ENCODE measurements at regions not wholly inside any gene's neighbourhood (a gene's known extent, or its start where the extent isn't known, plus 50 kb on each side); places are given as distances from the start of the nearest gene placed in this dataset.

DNA sequence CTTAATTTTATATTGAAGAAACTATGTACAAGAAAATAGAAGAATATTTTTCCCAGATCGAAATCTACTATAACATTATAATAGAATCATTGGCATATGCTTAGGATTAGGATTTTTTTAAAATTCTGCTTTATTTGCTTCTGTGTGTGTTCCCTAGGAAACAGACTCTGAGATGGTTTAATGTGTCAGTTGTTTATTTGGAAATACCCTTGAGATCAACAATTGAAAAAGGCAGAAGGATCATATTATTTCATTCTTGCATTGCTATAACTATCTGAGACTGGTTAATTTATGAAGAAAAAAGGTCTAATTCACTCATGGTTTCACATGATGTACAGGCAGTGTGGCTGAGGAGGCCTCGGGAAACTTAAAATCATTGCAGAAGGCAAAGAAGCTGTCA is 622.6 kb downstream of the PRR16 start:
- TF ChIP-seq, protein P1, sequence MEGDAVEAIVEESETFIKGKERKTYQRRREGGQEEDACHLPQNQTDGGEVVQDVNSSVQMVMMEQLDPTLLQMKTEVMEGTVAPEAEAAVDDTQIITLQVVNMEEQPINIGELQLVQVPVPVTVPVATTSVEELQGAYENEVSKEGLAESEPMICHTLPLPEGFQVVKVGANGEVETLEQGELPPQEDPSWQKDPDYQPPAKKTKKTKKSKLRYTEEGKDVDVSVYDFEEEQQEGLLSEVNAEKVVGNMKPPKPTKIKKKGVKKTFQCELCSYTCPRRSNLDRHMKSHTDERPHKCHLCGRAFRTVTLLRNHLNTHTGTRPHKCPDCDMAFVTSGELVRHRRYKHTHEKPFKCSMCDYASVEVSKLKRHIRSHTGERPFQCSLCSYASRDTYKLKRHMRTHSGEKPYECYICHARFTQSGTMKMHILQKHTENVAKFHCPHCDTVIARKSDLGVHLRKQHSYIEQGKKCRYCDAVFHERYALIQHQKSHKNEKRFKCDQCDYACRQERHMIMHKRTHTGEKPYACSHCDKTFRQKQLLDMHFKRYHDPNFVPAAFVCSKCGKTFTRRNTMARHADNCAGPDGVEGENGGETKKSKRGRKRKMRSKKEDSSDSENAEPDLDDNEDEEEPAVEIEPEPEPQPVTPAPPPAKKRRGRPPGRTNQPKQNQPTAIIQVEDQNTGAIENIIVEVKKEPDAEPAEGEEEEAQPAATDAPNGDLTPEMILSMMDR (IDR thresholded peaks at IDR 0.05), result no peak
- no peak for TF ChIP-seq CHD2 (IDR thresholded peaks at IDR 0.05; ENCODE audit: low read length, partially characterized antibody)
- TF ChIP-seq, protein P2, sequence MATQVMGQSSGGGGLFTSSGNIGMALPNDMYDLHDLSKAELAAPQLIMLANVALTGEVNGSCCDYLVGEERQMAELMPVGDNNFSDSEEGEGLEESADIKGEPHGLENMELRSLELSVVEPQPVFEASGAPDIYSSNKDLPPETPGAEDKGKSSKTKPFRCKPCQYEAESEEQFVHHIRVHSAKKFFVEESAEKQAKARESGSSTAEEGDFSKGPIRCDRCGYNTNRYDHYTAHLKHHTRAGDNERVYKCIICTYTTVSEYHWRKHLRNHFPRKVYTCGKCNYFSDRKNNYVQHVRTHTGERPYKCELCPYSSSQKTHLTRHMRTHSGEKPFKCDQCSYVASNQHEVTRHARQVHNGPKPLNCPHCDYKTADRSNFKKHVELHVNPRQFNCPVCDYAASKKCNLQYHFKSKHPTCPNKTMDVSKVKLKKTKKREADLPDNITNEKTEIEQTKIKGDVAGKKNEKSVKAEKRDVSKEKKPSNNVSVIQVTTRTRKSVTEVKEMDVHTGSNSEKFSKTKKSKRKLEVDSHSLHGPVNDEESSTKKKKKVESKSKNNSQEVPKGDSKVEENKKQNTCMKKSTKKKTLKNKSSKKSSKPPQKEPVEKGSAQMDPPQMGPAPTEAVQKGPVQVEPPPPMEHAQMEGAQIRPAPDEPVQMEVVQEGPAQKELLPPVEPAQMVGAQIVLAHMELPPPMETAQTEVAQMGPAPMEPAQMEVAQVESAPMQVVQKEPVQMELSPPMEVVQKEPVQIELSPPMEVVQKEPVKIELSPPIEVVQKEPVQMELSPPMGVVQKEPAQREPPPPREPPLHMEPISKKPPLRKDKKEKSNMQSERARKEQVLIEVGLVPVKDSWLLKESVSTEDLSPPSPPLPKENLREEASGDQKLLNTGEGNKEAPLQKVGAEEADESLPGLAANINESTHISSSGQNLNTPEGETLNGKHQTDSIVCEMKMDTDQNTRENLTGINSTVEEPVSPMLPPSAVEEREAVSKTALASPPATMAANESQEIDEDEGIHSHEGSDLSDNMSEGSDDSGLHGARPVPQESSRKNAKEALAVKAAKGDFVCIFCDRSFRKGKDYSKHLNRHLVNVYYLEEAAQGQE (IDR thresholded peaks at IDR 0.05), result no peak
- TF ChIP-seq HDAC2 (IDR thresholded peaks at IDR 0.05), result no peak
- TF ChIP-seq POLR2A (IDR thresholded peaks at IDR 0.05; ENCODE audit: low read length), result no peak
- no peak for TF ChIP-seq SMC3 (IDR thresholded peaks at IDR 0.05)
- TF ChIP-seq RAD21 (conservative IDR thresholded peaks at IDR 0.05 in 1 of 2, IDR thresholded peaks at IDR 0.05 in 1 of 2), result no peak
- TF ChIP-seq, protein P3, sequence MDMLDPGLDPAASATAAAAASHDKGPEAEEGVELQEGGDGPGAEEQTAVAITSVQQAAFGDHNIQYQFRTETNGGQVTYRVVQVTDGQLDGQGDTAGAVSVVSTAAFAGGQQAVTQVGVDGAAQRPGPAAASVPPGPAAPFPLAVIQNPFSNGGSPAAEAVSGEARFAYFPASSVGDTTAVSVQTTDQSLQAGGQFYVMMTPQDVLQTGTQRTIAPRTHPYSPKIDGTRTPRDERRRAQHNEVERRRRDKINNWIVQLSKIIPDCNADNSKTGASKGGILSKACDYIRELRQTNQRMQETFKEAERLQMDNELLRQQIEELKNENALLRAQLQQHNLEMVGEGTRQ (IDR thresholded peaks at IDR 0.05), result no peak
- no peak for TF ChIP-seq TP53 (CRISPR knock-in tag; IDR thresholded peaks at IDR 0.05)
- TF ChIP-seq, protein P4, sequence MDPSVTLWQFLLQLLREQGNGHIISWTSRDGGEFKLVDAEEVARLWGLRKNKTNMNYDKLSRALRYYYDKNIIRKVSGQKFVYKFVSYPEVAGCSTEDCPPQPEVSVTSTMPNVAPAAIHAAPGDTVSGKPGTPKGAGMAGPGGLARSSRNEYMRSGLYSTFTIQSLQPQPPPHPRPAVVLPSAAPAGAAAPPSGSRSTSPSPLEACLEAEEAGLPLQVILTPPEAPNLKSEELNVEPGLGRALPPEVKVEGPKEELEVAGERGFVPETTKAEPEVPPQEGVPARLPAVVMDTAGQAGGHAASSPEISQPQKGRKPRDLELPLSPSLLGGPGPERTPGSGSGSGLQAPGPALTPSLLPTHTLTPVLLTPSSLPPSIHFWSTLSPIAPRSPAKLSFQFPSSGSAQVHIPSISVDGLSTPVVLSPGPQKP (IDR thresholded peaks at IDR 0.05; ENCODE audit: low read depth, low read length), result no peak
